HG03135 (cell line): ENCODE measurements at regions not wholly inside any gene's neighbourhood (a gene's known extent, or its start where the extent isn't known, plus 50 kb on each side); places are given as distances from the start of the nearest gene placed in this dataset.
"Not testable (repeated sequence)": the region's sequence is repeated elsewhere in the genome, so short reads cannot be mapped to it uniquely, and the experiment has no call there.

Source experiments
- ATAC-seq: cut with Tn5 transposase; IDR thresholded peaks from one replicate; pipeline ENCODE4 v1.9.1; 2021; ENCODE audit warnings: mild to moderate bottlenecking, moderate library complexity; ENCODE audit not compliant: unreplicated experiment

- ATAC-seq = no peak
Measured at GRCh38 chrX:65831268-65831667, 163.8 kb downstream of the MSN start.

DNA sequence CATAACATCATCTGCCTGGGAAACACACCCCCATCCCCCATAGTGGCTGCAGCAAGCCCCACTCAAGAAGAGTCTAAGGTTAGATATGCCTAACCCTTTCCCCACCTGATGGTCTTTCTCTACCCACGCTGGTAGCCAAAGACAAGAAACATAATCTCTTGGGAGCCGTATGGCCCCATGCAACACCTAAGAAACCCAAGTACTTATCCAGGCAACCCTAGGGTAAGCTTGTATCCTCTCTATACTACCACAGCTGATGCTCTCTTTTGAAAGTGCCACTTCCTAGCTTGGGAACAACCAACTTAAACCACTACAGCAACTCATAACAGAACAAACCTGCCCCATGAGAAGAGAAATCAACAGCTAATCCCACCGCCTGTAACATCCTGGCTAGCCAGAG is 161.1 kb downstream of the MSN start:
- ATAC-seq = no peak

DNA sequence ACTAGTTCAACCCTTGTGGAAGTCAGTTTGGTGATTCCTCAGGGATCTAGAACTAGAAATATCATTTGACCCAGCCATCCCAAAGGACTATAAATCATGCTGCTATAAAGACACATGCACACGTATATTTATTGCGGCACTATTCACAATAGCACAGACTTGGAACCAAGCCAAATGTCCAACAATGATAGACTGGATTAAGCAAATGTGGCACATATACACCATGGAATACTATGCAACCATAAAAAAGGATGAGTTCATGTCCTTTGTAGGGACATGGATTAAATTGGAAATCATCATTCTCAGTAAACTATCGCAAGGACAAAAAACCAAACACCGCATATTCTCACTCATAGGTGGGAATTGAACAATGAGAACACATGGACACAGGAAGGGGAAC is 157.8 kb downstream of the MSN start:
- ATAC-seq = not testable (repeated sequence)

DNA sequence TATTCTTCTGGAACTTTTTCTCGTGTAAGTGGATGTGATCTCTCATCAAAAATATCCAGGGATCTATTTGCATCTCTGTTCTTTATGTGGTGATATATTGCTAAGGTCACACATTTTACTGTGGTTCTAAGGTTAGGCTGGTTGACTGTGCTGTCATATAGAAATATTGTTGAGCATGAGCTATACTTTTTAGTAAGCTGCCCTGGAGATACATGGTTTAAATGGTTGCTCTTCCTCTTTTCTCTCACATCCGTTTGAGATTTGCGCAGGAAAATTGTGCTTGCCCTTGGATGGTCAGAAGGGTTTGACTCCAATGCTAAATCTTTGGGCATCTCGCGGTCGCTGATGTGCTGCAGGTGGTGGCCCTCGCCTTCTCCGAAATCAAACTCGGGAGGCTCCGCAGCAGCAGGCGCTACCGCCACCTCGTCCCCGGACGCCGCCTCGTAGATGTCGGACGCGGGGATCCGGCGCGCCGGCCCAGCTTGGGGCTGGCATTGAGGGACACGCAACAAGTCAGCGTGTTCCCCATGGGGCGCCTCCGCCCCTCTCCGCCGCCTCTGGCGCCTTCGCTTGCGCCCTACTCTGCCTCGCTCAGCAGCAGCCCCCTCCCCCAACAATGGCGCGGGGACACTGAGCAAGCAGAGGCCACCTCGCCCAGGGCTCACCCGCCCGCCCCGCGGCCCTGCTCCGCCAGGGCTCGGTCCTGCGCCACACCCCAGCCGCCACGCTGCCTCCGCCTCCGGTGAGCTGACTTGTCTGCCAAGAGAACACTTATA is 154.5 kb downstream of the MSN start:
- ATAC-seq = peak; percentile 61

DNA sequence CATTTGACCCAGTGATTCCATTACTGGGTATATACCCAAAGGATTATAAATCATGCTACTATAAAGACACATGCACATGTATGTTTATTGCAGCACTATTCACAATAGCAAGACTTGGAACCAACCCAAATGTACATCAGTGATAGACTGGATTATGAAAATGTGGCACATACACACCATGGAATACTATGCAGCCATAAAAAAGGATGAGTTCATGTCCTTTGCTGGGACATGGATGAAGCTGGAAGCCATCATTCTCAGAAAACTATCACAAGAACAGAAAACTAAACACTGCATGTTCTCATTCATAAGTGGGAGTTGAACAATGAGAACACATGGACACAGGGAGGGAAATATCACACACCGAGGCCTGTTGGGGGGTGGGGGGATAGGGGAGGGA is 152.5 kb downstream of the MSN start:
- ATAC-seq = not testable (repeated sequence)

DNA sequence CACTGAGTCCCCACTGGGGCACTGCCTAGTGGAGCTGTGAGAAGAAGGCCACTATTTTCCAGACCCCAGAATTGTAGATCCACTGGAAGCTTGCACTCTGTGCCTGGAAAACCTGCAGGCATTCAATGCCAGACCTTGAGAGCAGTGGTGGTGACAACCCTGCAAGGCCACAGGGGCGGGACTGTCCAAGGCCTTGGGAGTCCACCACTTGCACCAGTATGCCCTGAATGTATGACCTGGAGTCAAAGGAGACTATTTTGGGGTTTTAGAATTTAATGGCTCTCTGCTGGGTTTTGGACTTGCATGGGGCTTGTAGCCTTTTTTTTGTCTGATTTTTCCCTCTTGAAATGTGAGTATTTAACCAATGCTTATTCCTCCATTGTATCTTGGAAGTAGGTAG is 145.8 kb downstream of the MSN start:
- ATAC-seq = no peak

DNA sequence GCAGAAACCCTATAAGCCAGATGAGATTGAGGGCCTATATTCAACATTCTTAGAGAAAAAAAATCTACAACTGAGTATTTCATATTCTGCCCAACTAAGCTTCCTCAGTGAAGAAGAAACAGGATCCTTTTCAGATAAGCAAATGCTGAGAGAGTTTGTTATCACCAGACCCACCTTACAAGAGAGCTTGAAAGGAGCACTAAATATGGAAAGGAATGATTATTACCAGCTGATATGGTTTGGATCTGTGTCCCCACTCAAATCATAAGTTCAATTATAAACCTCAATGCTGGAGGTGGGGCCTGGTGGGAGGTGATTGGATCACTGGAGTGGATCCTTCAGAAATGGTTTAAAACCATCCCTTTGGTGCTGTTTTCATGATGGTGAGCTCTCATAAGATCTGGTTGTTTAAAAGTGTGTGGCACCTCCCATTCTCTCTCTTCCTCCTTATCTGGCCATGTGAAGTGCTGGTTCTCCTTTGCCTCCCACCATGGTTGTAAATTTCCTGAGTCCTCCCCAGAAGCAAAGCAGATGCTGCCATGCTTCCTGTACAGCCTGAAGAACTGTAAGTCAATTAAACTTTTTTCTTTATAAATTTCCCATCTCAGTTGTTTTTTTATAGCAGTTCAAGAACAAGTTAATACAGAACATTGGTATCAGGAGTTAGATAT is 144.2 kb downstream of the MSN start:
- ATAC-seq = no peak
